ENCODE measurements at regions not wholly inside any gene's neighbourhood (a gene's known extent, or its start where the extent isn't known, plus 50 kb on each side); places are given as distances from the start of the nearest gene placed in this dataset.

GRCh38 chr6:90975741-90976140 is 388.9 kb upstream of the MAP3K7 start:
- TF ChIP-seq POLR2AphosphoS5 (IDR thresholded peaks at IDR 0.05; ENCODE audit: insufficient read depth in 1 of 2, low read depth in 1 of 2) (no peak), POLR2A (IDR thresholded peaks at IDR 0.05) (no peak), CTCF (IDR thresholded peaks at IDR 0.05) (no peak)
- H3K4me3 ChIP-seq, result no peak overlapping the region
- H3K9me3 ChIP-seq, result no peaks in the 10 kb centered on the region
- intact Hi-C loops (cut with DNase I), result no loop called here
- no peaks in the 10 kb centered on the region for H3K36me3 ChIP-seq
- H3K27me3 ChIP-seq, result no peaks in the 10 kb centered on the region
- H3K27ac ChIP-seq, result no peak overlapping the region
- no peak for DNase-seq (ENCODE audit: extremely low spot score in 2 of 2)
- no peaks in the 10 kb centered on the region for H3K4me1 ChIP-seq

GRCh38 chr6:90973188-90973587 is 386.3 kb upstream of the MAP3K7 start:
- DNase-seq (ENCODE audit: extremely low spot score in 2 of 2), result no peak
- H3K9me3 ChIP-seq, result no peaks in the 10 kb centered on the region
- no peaks in the 10 kb centered on the region for H3K4me1 ChIP-seq
- no peak overlapping the region for H3K27ac ChIP-seq
- H3K27me3 ChIP-seq, result no peaks in the 10 kb centered on the region
- H3K4me3 ChIP-seq, result no peak overlapping the region
- H3K36me3 ChIP-seq, result no peaks in the 10 kb centered on the region
- TF ChIP-seq CTCF (IDR thresholded peaks at IDR 0.05), result no peak
- TF ChIP-seq POLR2AphosphoS5 (IDR thresholded peaks at IDR 0.05; ENCODE audit: insufficient read depth in 1 of 2, low read depth in 1 of 2), result no peak
- TF ChIP-seq POLR2A (IDR thresholded peaks at IDR 0.05), result no peak
- intact Hi-C loops (cut with DNase I), result no loop called here

- H3K4me1 ChIP-seq, result no peaks in the 10 kb centered on the region
- no peaks in the 10 kb centered on the region for H3K27me3 ChIP-seq
- DNase-seq (ENCODE audit: extremely low spot score in 2 of 2), result no peak
- intact Hi-C loops (cut with DNase I), result no loop called here
- H3K36me3 ChIP-seq, result no peaks in the 10 kb centered on the region
- H3K27ac ChIP-seq, result no peak overlapping the region
- H3K4me3 ChIP-seq, result no peak overlapping the region
- H3K9me3 ChIP-seq, result no peaks in the 10 kb centered on the region
- TF ChIP-seq POLR2A (IDR thresholded peaks at IDR 0.05), result no peak
- TF ChIP-seq CTCF (IDR thresholded peaks at IDR 0.05), result no peak
- no peak for TF ChIP-seq POLR2AphosphoS5 (IDR thresholded peaks at IDR 0.05; ENCODE audit: insufficient read depth in 1 of 2, low read depth in 1 of 2)
Observed at GRCh38 chr6:90970672-90971071, 383.8 kb upstream of the MAP3K7 start.

- Histone ChIP-seq H3K9me3 (no peaks in the 10 kb centered on the region), H3K27me3 (no peaks in the 10 kb centered on the region), H3K36me3 (no peaks in the 10 kb centered on the region), H3K4me1 (no peaks in the 10 kb centered on the region), H3K27ac (no peak overlapping the region), H3K4me3 (no peak overlapping the region)
- intact Hi-C loops (cut with DNase I), result no loop called here
- no peak for TF ChIP-seq CTCF (IDR thresholded peaks at IDR 0.05)
- no peak for DNase-seq (ENCODE audit: extremely low spot score in 2 of 2)
Observed at GRCh38 chr6:90967471-90967870, 380.6 kb upstream of the MAP3K7 start.

- Histone ChIP-seq H3K27ac (no peak overlapping the region), H3K9me3 (no peaks in the 10 kb centered on the region), H3K36me3 (no peaks in the 10 kb centered on the region), H3K4me3 (no peak overlapping the region), H3K27me3 (no peaks in the 10 kb centered on the region), H3K4me1 (no peaks in the 10 kb centered on the region)
- DNase-seq (ENCODE audit: extremely low spot score in 2 of 2), result no peak
- intact Hi-C loops (cut with DNase I), result no loop called here
- TF ChIP-seq POLR2AphosphoS5 (IDR thresholded peaks at IDR 0.05; ENCODE audit: insufficient read depth in 1 of 2, low read depth in 1 of 2) (no peak), POLR2A (IDR thresholded peaks at IDR 0.05) (no peak), CTCF (IDR thresholded peaks at IDR 0.05) (no peak)
Observed at GRCh38 chr6:90960324-90960723, 373.5 kb upstream of the MAP3K7 start.
